Breast epithelium (tissue), 3 donors: ENCODE measurements at regions not wholly inside any gene's neighbourhood (a gene's known extent, or its start where the extent isn't known, plus 50 kb on each side); places are given as distances from the start of the nearest gene placed in this dataset.

ENCODE experiments used
- CTCF ChIP-seq, 3 donors: fragments of 450-650 bp; IDR thresholded peaks; one replicate each; pipeline ENCODE4 v1.5.1; 2016 to 2017; ENCODE audit warnings: antibody characterized with exemption in 3 of 3, mild to moderate bottlenecking in 3 of 3, moderate library complexity in 3 of 3
- POLR2A ChIP-seq: fragments of 450-650 bp; IDR thresholded peaks from one replicate; pipeline ENCODE4 v1.6.1; 2016; ENCODE audit warnings: antibody characterized with exemption, mild to moderate bottlenecking, moderate library complexity
- POLR2AphosphoS5 ChIP-seq, 3 donors: sonication (generic); formaldehyde crosslinking; IDR thresholded peaks; one replicate each; pipeline ENCODE4 v1.6.1; 2017; ENCODE audit warnings: antibody characterized with exemption in 3 of 3

- TF ChIP-seq POLR2A (no peak), CTCF (IDR thresholded peaks at IDR 0.05) (no peak), POLR2AphosphoS5 (IDR thresholded peaks at IDR 0.05) (no peak)
Measured at GRCh38 chr17:27990100-27990499, 52.4 kb upstream of the NLK start.
